PFSK-1 (cell line): ENCODE measurements at regions not wholly inside any gene's neighbourhood (a gene's known extent, or its start where the extent isn't known, plus 50 kb on each side); places are given as distances from the start of the nearest gene placed in this dataset.

ENCODE experiments used
- FOXP2 ChIP-seq: optimal IDR thresholded peaks from 2 replicates; pipeline ENCODE3; 2011; ENCODE audit warnings: borderline replicate concordance, control low read depth, inconsistent platforms; ENCODE audit not compliant: insufficient read depth; ENCODE audit errors: extremely low read length, extremely low read depth
- POLR2AphosphoS5 ChIP-seq: IDR thresholded peaks from 2 replicates; pipeline ENCODE4 v1.6.1; 2012; ENCODE audit warnings: low read depth, mild to moderate bottlenecking, control low read depth, low read length, moderate library complexity
- REST ChIP-seq, 2 experiments: IDR thresholded peaks; 2 replicates each; pipeline versions ENCODE4 v1.6.1 to v1.8.0; 2011 to 2012; ENCODE audit warnings: low read depth in 2 of 2, low read length in 2 of 2, control low read depth in 1 of 2, inconsistent platforms in 1 of 2, mild to moderate bottlenecking in 1 of 2, moderate library complexity in 1 of 2; ENCODE audit not compliant: insufficient read depth in 1 of 2
- SIN3A ChIP-seq: IDR thresholded peaks from 2 replicates; pipeline ENCODE4 v1.6.1; 2012; ENCODE audit warnings: mild to moderate bottlenecking, low read length, moderate library complexity, borderline replicate concordance; ENCODE audit not compliant: insufficient read depth
- TAF1 ChIP-seq: IDR thresholded peaks from 2 replicates; pipeline ENCODE4 v1.6.1; 2012; ENCODE audit warnings: low read length, control low read depth, borderline replicate concordance; ENCODE audit not compliant: insufficient read depth

GRCh38 chr2:160674146-160674750 lies 180.6 kb upstream of the RBMS1 start:
- TF ChIP-seq TAF1, result no peak
- no peak for TF ChIP-seq SIN3A
- no peak for TF ChIP-seq POLR2AphosphoS5
- no peak for TF ChIP-seq FOXP2
- no peak for TF ChIP-seq REST (IDR thresholded peaks at IDR 0.05; ENCODE audit: insufficient read depth in 1 of 2, low read depth in 2 of 2, low read length in 2 of 2)

- no peak for TF ChIP-seq TAF1
- TF ChIP-seq SIN3A, result no peak
- no peak for TF ChIP-seq FOXP2
- no peak for TF ChIP-seq REST (IDR thresholded peaks at IDR 0.05; ENCODE audit: insufficient read depth in 1 of 2, low read depth in 2 of 2, low read length in 2 of 2)
- TF ChIP-seq POLR2AphosphoS5, result no peak
Observed at GRCh38 chr2:160679686-160680085, 186.1 kb upstream of the RBMS1 start.

GRCh38 chr2:160680294-160680693 lies 186.7 kb upstream of the RBMS1 start:
- TF ChIP-seq REST (IDR thresholded peaks at IDR 0.05; ENCODE audit: insufficient read depth in 1 of 2, low read depth in 2 of 2, low read length in 2 of 2), result no peak
- no peak for TF ChIP-seq SIN3A
- no peak for TF ChIP-seq TAF1
- no peak for TF ChIP-seq FOXP2
- no peak for TF ChIP-seq POLR2AphosphoS5

GRCh38 chr2:160680974-160681373 lies 187.4 kb upstream of the RBMS1 start:
- TF ChIP-seq TAF1 (no peak), SIN3A (no peak), FOXP2 (no peak)

GRCh38 chr2:160683206-160683605 lies 189.6 kb upstream of the RBMS1 start:
- TF ChIP-seq SIN3A (no peak), FOXP2 (no peak), POLR2AphosphoS5 (no peak), REST (IDR thresholded peaks at IDR 0.05; ENCODE audit: insufficient read depth in 1 of 2, low read depth in 2 of 2, low read length in 2 of 2) (no peak), TAF1 (no peak)
